Tibial nerve (tissue), 3 donors: ENCODE measurements at regions not wholly inside any gene's neighbourhood (a gene's known extent, or its start where the extent isn't known, plus 50 kb on each side); places are given as distances from the start of the nearest gene placed in this dataset.

ENCODE experiments used
- CTCF ChIP-seq, 5 experiments: fragments of 200-600 bp in 3 of 5; fragments of 450-650 bp in 2 of 5; sonication (generic) in 3 of 5; IDR thresholded peaks; one replicate each; pipeline ENCODE4 v1.5.1; 2016 to 2019; ENCODE audit warnings: antibody characterized with exemption in 5 of 5, mild to moderate bottlenecking in 3 of 5, moderate library complexity in 2 of 5
- POLR2A ChIP-seq, 2 donors: fragments of 450-650 bp; IDR thresholded peaks; one replicate each; pipeline ENCODE4 v1.6.1; 2017; ENCODE audit warnings: antibody characterized with exemption in 2 of 2, mild to moderate bottlenecking in 2 of 2, moderate library complexity in 2 of 2

GRCh38 chr20:9935285-9935684 lies 96.4 kb upstream of the PAK5 start:
- TF ChIP-seq CTCF (IDR thresholded peaks at IDR 0.05) (no peak), POLR2A (IDR thresholded peaks at IDR 0.05) (no peak)
